ENCODE measurements at regions not wholly inside any gene's neighbourhood (a gene's known extent, or its start where the extent isn't known, plus 50 kb on each side); places are given as distances from the start of the nearest gene placed in this dataset.
A peak's percentile ranks its signal among the peaks of the same experiment; 100 is the strongest.
"Not testable (repeated sequence)": the region's sequence is repeated elsewhere in the genome, so short reads cannot be mapped to it uniquely, and the experiment has no call there.

DNA sequence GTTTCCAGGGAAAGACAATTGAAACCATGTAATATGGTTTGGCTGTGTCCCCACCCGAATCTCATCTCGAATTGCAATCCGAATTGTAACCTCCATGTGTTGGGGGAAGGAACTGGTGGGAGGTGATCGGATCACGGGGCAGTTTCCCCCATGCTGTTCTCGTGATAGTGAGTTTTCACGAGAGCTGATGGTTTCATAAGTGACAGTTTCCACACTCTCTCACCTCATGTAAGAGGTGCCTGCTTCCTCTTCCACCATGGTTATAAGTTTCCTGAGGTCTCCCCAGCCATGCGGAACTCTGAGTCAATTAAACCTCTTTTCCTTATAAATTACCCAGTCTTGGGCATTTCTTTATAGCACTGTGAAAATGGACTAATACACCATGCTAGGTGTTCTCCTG is 148.3 kb upstream of the CADM1 start:
- ATAC-seq, result no peak

DNA sequence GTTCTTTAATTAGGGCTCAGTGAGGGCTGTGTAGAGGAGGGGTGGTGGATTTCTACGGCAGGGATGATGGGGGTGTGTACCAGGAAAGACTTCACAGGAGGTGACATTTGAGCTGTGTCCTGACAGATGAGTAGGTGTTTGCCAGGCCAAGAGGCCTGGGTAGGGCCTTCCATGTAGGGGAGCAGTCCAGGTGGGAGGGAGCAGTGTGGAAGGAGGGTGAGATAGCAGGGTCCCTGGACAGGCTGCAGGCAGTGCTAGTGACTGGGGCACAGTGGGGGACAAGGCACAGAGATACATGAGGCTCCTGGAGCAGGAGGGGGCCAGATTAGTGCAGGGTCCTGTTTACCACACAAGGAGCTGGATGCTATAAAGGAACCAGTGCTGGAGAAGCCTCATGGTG is 147.9 kb upstream of the CADM1 start:
- Mint-ChIP-seq H3K4me1 (ENCODE audit: low read depth in 2 of 2) (no peaks in the 10 kb centered on the region), H3K27me3 (peaks cover 12 to 27% of the 10 kb centered on the region in 2 donors), H3K9me3 (peaks cover 3% of the 10 kb centered on the region), H3K4me3 (no peak overlapping the region), H3K36me3 (no peaks in the 10 kb centered on the region), H3K27ac (no peak overlapping the region)
- DNase-seq (ENCODE audit: low spot score), result no peak
- no peak for ATAC-seq

More for the DNA sequence above, 148.3 kb upstream of the CADM1 start:
- Mint-ChIP-seq H3K9me3 (peaks cover 3% of the 10 kb centered on the region), H3K36me3 (no peaks in the 10 kb centered on the region), H3K27ac (no peak overlapping the region), H3K27me3 (peaks cover 13 to 31% of the 10 kb centered on the region in 2 donors), H3K4me1 (ENCODE audit: low read depth in 2 of 2) (no peaks in the 10 kb centered on the region), H3K4me3 (no peak overlapping the region)
- DNase-seq (ENCODE audit: low spot score), result no peak

DNA sequence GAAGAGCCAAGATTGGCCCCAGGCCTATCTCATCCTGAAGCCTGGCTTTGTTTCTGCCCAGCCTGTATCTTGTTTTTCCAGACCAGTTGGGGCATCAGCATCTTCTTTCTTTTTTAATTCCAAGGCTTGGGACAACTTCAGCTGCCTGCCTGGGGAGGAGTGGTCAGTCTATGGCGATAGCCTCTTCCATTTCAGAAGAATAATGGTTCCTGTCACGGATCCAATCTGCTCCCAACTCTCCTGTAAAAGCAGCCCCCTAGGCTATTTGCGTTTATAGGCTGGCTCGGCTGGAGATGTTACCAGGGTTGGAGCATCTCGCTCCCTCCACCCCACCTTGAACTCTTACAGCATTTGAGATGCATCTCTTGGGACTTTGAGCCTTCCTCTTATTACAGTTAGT is 145.2 kb upstream of the CADM1 start:
- no peak for DNase-seq (ENCODE audit: low spot score)
- ATAC-seq, result no peak
- peaks cover 3% of the 10 kb centered on the region for H3K9me3 Mint-ChIP-seq
- H3K4me1 Mint-ChIP-seq (ENCODE audit: low read depth in 2 of 2), result no peaks in the 10 kb centered on the region
- H3K36me3 Mint-ChIP-seq, result no peaks in the 10 kb centered on the region
- peaks cover 14 to 32% of the 10 kb centered on the region in 2 donors for H3K27me3 Mint-ChIP-seq
- H3K27ac Mint-ChIP-seq, result no peak overlapping the region
- H3K4me3 Mint-ChIP-seq, result no peak overlapping the region

DNA sequence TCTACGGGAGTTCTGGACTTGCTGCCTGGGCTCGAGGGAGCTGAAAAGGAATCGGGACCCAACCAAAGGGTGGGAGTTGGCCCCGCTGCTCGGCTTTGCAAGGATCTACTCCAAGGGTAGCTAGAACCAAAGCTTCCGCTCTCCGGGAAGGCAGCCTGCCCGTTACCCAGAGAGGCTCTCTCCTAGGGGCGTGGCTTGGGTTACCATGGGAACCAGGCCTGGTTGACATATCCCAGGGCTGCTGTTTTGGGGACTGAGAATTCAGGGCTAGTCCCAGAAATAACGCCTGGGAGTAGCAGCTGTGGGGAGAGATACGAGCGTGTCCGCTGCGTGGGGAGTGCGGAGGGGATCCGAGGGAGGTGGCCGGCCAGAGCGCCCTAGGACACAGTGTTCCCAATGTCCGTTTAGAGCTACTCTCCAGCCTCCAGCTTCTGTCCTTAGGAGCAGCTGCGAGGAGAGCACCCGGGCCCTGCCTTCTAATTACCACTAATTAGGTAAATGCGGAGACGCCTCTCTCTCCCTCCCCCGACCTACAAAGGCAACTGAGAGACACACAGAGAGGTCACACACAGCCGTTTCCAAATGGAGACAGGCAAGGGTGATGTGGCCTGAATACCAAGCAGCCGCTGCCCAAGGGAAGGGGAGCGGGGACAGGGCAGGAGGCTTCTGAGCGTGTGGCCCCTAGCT is 141.6 kb upstream of the CADM1 start:
- no peak for DNase-seq (ENCODE audit: low spot score)
- ATAC-seq, result peak in 1 of 2 donors; percentile 37
- H3K9me3 Mint-ChIP-seq, result peaks cover 3% of the 10 kb centered on the region
- H3K27ac Mint-ChIP-seq, result no peak overlapping the region
- peaks cover 11 to 26% of the 10 kb centered on the region in 2 donors for H3K27me3 Mint-ChIP-seq
- H3K4me1 Mint-ChIP-seq (ENCODE audit: low read depth in 2 of 2), result no peaks in the 10 kb centered on the region
- H3K4me3 Mint-ChIP-seq, result no peak overlapping the region
- H3K36me3 Mint-ChIP-seq, result no peaks in the 10 kb centered on the region

DNA sequence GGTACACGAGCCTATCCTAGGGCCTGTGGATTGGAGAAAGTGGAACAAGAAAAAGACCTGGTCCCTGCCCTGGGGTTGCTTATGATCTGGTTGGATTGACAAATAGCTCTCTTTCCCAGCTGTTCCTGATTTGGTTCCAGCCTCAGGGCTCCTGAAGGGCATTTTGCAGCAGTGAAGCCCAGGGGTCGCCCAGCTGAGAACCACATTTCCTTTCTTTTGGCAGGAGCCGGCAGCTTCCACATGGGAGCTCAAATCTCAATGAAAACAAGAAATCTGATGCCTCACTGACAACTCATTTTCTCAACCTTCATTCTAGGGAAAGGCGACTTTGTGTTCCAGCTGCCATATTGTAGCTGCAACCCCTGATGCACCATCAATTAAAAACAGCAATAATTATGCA is 140.6 kb upstream of the CADM1 start:
- ATAC-seq (no peak), DNase-seq (ENCODE audit: low spot score) (no peak)
- H3K9me3 Mint-ChIP-seq, result peaks cover 3% of the 10 kb centered on the region
- no peak overlapping the region for H3K4me3 Mint-ChIP-seq
- no peak overlapping the region for H3K27ac Mint-ChIP-seq
- H3K27me3 Mint-ChIP-seq, result peaks cover 11 to 32% of the 10 kb centered on the region in 2 donors
- H3K36me3 Mint-ChIP-seq, result no peaks in the 10 kb centered on the region
- no peaks in the 10 kb centered on the region for H3K4me1 Mint-ChIP-seq (ENCODE audit: low read depth in 2 of 2)

DNA sequence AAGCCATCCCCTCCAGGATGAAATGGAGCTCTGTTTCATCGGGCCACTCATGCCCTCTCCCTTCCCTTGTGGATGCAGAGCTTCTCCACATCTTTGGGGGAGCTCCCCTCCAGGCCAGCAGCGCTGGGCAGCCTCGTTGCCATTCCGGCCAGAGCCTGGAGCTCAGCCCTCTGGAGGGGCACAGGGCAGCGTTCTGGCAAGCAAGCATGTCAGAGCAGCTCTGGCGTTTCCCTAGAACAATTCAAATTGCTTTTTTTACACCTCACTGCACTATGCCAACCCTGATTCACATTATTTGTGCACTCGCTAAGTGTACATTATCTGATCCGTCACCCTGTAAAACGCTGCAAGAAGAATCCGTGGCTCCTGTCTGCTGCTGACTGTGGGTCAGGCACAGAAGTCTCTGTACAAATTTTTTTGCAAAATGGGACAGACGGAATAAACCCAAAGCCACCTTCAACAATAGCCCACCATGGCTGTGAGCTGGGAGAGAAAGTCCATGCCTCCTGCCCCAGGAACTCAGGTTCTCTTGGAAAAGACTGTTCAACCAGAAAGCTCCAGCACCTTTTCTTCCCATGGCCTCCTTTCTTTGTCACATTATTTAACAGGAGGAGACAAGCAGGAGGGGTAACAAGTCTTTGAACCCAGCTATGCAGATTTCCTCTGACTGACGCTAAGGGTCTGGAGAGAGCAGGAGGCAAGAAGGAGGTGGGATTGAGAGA is 139.5 kb upstream of the CADM1 start:
- ATAC-seq (no peak), DNase-seq (ENCODE audit: low spot score) (no peak)
- no peak overlapping the region for H3K4me3 Mint-ChIP-seq
- H3K36me3 Mint-ChIP-seq, result no peaks in the 10 kb centered on the region
- H3K4me1 Mint-ChIP-seq (ENCODE audit: low read depth in 2 of 2), result no peaks in the 10 kb centered on the region
- H3K9me3 Mint-ChIP-seq, result no peaks in the 10 kb centered on the region
- peaks cover 14 to 39% of the 10 kb centered on the region in 2 donors for H3K27me3 Mint-ChIP-seq
- no peak overlapping the region for H3K27ac Mint-ChIP-seq

DNA sequence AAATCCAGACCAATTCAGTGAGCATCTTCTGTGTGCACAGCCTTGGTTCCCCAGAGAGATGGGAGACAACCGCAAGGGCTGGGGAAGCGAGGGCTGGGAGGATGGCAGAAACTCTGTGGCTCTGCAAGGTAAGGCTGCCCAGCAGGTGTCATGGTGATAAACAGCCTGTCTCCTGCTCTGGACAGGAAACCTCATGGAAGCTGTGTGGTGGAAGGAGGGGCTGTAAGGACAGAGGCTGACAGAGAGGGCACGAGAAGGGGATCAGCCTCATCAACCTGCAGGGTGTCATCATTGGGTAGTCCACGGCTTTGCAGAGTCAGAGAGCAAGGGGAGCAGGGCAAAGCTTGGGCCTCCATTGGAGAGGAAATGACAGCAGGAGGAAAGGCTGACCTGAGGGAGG is 138.4 kb upstream of the CADM1 start:
- ATAC-seq (peak in 1 of 2 donors; percentile 12), DNase-seq (ENCODE audit: low spot score) (no peak)
- H3K27ac Mint-ChIP-seq, result no peak overlapping the region
- H3K4me1 Mint-ChIP-seq (ENCODE audit: low read depth in 2 of 2), result no peaks in the 10 kb centered on the region
- no peak overlapping the region for H3K4me3 Mint-ChIP-seq
- H3K36me3 Mint-ChIP-seq, result no peaks in the 10 kb centered on the region
- peaks cover 14 to 39% of the 10 kb centered on the region in 2 donors for H3K27me3 Mint-ChIP-seq
- no peaks in the 10 kb centered on the region for H3K9me3 Mint-ChIP-seq

DNA sequence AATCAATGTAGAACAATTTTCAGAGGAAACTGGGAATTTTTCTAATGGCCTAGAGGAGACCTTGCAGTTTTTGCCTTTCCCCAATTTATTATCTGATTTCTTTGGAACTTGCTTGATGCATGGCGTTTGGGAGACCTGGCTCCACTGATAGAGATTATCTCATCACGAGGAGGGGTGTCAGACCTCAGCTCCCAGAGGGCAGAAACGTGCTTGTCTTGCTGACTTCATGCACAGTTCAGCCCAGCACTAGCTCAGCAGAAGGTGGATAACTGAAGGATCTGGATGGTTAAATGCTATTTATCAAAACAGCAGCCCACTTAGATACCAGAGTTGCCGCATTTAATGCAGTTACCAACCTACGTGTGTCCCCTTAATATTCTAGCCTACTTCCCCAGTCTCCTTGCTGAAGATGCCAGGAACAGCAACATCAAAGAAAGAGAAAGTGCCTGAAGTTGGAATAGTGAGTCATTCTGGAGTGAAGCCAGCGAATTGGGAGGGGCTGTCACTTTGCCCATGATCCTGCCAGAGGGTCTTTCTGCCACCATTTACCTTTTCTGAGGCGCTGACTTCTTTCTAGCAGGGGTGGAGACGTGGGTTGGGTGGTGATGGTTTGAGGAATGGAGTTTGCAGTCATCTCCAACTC is 133.5 kb upstream of the CADM1 start:
- Mint-ChIP-seq H3K4me3 (no peak overlapping the region), H3K36me3 (no peaks in the 10 kb centered on the region), H3K27ac (no peak overlapping the region), H3K27me3 (peaks cover 8 to 28% of the 10 kb centered on the region in 2 donors), H3K4me1 (ENCODE audit: low read depth in 2 of 2) (no peaks in the 10 kb centered on the region), H3K9me3 (no peaks in the 10 kb centered on the region)
- ATAC-seq (no peak), DNase-seq (ENCODE audit: low spot score) (no peak)

DNA sequence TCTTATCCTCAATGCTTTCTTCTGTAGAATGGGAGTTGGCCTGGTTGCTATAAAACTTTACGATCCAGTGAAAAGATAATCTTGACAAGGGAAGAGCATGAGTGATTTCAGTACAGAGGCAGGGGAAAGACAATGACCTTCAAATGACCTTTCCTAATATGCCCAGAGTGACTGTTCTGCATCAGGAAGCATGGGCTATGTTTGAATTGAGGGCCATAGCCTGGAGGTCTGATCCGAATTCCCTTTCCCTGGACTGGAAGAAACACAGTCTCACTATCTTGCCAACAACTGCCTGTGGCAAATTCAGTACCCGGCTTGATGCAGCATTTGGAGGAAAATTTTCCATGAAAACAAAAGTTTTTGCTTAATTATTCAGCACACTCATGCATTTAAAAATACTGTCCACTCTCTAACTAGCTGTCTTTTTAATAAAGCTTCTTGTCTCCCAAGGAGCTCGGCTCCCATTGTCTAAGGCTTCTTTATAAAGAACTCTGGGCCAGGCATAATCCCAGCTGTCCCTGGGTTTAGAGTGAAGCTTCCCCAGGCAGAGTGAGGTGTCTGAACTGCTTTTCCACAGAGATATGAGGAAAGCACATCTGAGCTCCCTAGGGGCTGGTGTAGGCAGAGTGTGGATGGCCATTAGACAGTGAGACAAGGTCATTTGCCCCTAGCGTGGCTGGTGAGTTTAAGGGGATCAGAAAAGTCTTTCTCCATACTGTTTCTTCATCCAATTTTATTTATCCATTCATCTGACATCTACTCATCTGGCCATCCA is 132.7 kb upstream of the CADM1 start:
- no peaks in the 10 kb centered on the region for H3K4me1 Mint-ChIP-seq (ENCODE audit: low read depth in 2 of 2)
- ATAC-seq, result no peak
- H3K36me3 Mint-ChIP-seq, result no peaks in the 10 kb centered on the region
- no peak overlapping the region for H3K4me3 Mint-ChIP-seq
- peaks cover 2 to 22% of the 10 kb centered on the region in 2 donors for H3K27me3 Mint-ChIP-seq
- H3K27ac Mint-ChIP-seq, result no peak overlapping the region
- DNase-seq (ENCODE audit: low spot score), result no peak
- no peaks in the 10 kb centered on the region for H3K9me3 Mint-ChIP-seq

DNA sequence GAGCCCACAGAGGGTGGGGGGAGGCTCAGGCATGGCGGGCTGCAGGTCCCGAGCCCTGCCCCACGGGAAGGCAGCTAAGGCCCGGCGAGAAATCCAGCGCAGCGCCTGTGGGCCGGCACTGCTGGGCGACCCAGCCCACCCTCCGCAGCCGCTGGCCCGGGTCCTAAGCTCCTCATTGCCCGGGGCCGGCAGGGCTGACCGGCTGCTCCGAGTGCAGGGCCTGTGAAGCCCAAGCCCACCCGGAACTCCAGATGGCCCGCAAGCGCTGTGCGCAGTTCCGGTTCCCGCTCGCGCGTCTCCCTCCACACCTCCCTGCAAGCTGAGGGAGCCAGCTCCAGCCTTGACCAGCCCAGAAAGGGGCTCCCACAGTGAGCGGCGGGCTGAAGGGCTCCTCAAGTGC is 129.8 kb upstream of the CADM1 start:
- not testable (repeated sequence) for H3K9me3 Mint-ChIP-seq; H3K27ac Mint-ChIP-seq; ATAC-seq; H3K36me3 Mint-ChIP-seq; DNase-seq (ENCODE audit: low spot score); H3K4me1 Mint-ChIP-seq (ENCODE audit: low read depth in 2 of 2); H3K4me3 Mint-ChIP-seq
- peaks cover 6 to 15% of the 10 kb centered on the region in 2 donors for H3K27me3 Mint-ChIP-seq

DNA sequence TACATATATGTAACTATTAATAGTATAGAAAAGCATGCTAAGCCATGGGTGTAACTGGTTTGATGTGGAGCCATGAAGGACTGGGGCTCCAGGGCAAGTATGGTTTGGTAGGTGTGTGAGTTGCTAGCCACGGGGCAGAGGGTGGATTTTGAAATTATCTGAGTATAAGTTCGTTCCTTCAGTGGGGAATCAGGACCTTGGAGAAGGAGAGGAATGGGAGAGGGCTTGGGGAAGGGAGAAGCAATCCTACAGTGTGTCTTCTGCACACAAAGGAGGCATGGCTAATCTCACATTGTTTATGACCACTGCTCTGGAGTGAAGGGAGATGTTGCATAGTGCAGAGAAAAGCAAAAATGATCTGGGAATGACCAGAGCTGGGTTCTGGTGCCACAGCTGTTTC is 127.8 kb upstream of the CADM1 start:
- Mint-ChIP-seq H3K27ac (no peak overlapping the region), H3K36me3 (no peaks in the 10 kb centered on the region), H3K9me3 (no peaks in the 10 kb centered on the region), H3K4me3 (no peak overlapping the region), H3K4me1 (ENCODE audit: low read depth in 2 of 2) (no peaks in the 10 kb centered on the region), H3K27me3 (peaks cover 6 to 10% of the 10 kb centered on the region in 2 donors)
- ATAC-seq (no peak), DNase-seq (ENCODE audit: low spot score) (no peak)

DNA sequence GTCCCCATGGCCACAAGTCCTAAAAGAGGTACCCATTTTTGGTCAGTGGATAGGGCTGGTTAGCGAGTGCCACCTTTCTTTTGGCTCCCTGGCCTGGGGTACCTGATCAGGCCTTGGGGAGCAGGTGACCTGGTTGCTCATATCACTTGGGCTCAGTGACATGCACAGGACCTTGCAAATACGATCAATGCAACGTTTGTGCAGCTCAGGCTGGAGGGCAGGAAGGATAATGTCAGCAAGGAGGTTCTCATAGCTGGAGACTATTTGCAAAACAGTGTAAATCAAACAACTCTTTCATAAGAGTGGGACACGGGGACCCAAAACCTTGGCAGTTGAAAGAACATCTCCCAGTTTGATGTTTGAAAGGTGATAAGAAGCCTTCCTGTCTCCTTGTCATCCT is 127.4 kb upstream of the CADM1 start:
- peaks cover 6 to 10% of the 10 kb centered on the region in 2 donors for H3K27me3 Mint-ChIP-seq
- no peaks in the 10 kb centered on the region for H3K36me3 Mint-ChIP-seq
- H3K9me3 Mint-ChIP-seq, result no peaks in the 10 kb centered on the region
- H3K4me3 Mint-ChIP-seq, result no peak overlapping the region
- DNase-seq (ENCODE audit: low spot score) (no peak), ATAC-seq (peak in 1 of 2 donors; percentile 15)
- H3K4me1 Mint-ChIP-seq (ENCODE audit: low read depth in 2 of 2), result no peaks in the 10 kb centered on the region
- H3K27ac Mint-ChIP-seq, result no peak overlapping the region

DNA sequence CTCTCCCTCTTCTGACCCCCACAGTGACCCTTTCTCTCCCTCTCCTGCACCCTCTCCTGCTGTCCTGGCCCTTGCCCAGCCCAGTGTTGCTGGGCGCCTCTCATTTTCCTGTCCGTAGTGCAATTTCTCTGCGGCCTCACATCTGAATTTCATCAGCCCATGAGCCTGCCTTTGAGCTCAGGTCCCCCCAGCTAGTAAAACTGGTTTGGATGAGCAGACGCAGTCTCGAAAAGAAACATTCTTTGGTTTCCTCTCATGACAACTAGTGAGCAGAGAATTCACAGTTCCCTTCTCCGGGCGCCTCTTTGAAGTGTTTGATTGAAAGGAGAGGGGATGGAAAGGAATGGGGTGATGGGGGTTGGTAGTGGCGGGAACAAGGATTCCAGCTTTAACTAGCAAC is 126.0 kb upstream of the CADM1 start:
- ATAC-seq, result no peak
- no peaks in the 10 kb centered on the region for H3K4me1 Mint-ChIP-seq (ENCODE audit: low read depth in 2 of 2)
- H3K36me3 Mint-ChIP-seq, result no peaks in the 10 kb centered on the region
- no peaks in the 10 kb centered on the region for H3K9me3 Mint-ChIP-seq
- no peak overlapping the region for H3K27ac Mint-ChIP-seq
- peaks cover 6 to 10% of the 10 kb centered on the region in 2 donors for H3K27me3 Mint-ChIP-seq
- no peak for DNase-seq (ENCODE audit: low spot score)
- no peak overlapping the region for H3K4me3 Mint-ChIP-seq

Measured in natural killer cell treated with Interleukin-12 subunit alpha and Interleukin-12 subunit beta and Interleukin-15 and Interleukin-18, amount 100 ng/mL, for 72 hours (primary cell).